HFF-Myc (cell line): ENCODE measurements at regions not wholly inside any gene's neighbourhood (a gene's known extent, or its start where the extent isn't known, plus 50 kb on each side); places are given as distances from the start of the nearest gene placed in this dataset.

ENCODE experiments used
- DNase-seq: peaks from one replicate; pipeline ENCODE4 v3.0.0-alpha.2; 2011; ENCODE audit warnings: low read depth; ENCODE audit errors: extremely low read depth
- H3K4me3 ChIP-seq: replicated peaks from 2 replicates; pipeline ENCODE4 v1.5.1; 2011; ENCODE audit warnings: low read depth, mild to moderate bottlenecking, control low read depth, low read length
- TF ChIP-seq, protein P1 (sequence below): IDR thresholded peaks from 2 replicates; pipeline ENCODE4 v1.5.1; 2012; ENCODE audit warnings: mild to moderate bottlenecking, low read depth, low read length, control low read depth; ENCODE audit errors: missing control alignments

DNA sequence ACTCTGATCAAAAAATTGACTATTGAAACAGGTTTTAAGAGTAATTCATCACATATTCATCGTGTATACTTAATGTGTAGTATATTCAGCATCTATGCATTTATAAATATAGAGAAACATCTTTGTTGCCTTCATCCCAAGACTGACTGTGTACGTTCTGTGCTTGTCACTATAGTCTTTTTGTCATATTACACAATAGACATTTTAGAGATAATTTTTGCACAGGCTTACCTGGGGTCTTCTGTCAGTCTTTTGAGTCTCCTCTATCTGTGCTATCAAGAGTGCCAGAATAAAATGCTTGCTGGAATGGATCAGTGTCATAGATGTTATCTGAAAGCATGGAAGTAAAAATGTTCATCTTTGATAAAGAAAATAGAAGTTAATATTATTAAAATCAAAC, 1047.7 kb upstream of the NRXN1 start:
- H3K4me3 ChIP-seq: no peak overlapping the region
- TF ChIP-seq, protein P1, sequence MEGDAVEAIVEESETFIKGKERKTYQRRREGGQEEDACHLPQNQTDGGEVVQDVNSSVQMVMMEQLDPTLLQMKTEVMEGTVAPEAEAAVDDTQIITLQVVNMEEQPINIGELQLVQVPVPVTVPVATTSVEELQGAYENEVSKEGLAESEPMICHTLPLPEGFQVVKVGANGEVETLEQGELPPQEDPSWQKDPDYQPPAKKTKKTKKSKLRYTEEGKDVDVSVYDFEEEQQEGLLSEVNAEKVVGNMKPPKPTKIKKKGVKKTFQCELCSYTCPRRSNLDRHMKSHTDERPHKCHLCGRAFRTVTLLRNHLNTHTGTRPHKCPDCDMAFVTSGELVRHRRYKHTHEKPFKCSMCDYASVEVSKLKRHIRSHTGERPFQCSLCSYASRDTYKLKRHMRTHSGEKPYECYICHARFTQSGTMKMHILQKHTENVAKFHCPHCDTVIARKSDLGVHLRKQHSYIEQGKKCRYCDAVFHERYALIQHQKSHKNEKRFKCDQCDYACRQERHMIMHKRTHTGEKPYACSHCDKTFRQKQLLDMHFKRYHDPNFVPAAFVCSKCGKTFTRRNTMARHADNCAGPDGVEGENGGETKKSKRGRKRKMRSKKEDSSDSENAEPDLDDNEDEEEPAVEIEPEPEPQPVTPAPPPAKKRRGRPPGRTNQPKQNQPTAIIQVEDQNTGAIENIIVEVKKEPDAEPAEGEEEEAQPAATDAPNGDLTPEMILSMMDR: no peak
- DNase-seq: no peak

DNA sequence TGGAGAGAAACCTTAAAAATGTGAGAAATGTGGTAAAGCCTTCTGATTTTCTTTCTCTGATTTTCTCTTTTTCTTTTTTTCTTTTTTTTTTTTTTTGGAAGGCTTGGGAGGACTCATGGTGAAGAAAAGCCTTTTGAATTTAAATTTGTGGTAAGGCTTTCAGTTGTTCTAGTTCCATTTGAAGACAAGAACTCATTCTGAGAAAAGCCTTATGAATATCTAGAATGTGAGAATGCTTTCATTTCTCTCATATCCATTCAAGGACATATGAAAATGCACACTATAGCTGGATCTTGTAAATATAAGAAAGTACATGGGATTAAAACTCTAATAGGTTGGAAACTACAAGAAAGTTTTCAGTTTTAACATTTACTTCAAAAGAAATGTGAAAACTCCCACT, 1045.2 kb upstream of the NRXN1 start:
- no peak overlapping the region for H3K4me3 ChIP-seq
- TF ChIP-seq, protein P1: no peak
- no peak for DNase-seq

GRCh38 chr2:52074130-52074719, 1042.3 kb upstream of the NRXN1 start:
- TF ChIP-seq, protein P1: no peak
- H3K4me3 ChIP-seq: no peak overlapping the region
- DNase-seq: no peak

GRCh38 chr2:52072949-52073348, 1041.0 kb upstream of the NRXN1 start:
- TF ChIP-seq, protein P1: no peak
- no peak for DNase-seq
- no peak overlapping the region for H3K4me3 ChIP-seq

DNA sequence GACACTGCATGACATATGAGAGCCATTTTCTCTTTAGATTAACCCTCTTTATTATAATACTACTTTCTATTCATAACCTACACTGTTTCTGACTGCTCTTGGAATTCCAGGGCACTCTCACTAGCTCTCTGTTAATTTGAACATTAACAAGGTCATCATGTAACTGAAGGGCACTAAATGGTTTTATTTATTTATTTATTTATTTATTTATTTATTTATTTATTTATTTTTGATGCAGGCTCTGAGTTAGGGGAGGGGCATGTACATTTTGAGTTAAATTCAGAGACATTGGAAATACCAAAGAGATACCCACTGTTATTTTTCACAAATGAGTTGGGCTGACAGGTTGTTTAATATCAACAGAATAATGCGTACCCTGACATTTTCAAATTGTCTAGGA, 1038.7 kb upstream of the NRXN1 start:
- TF ChIP-seq, protein P1: no peak
- DNase-seq: no peak
- no peak overlapping the region for H3K4me3 ChIP-seq

- no peak for DNase-seq
- TF ChIP-seq, protein P1: no peak
These were observed 1032.3 kb upstream of the NRXN1 start for GRCh38 chr2:52064234-52064633.

GRCh38 chr2:52054824-52055223, 1022.9 kb upstream of the NRXN1 start:
- no peak overlapping the region for H3K4me3 ChIP-seq
- DNase-seq: no peak
- TF ChIP-seq, protein P1: no peak

More at GRCh38 chr2:52064234-52064633, 1032.3 kb upstream of the NRXN1 start:
- no peak overlapping the region for H3K4me3 ChIP-seq
